Mesothelial cell of epicardium (in vitro differentiated cells): ENCODE measurements at regions not wholly inside any gene's neighbourhood (a gene's known extent, or its start where the extent isn't known, plus 50 kb on each side); places are given as distances from the start of the nearest gene placed in this dataset.

Experiments used
- DNase-seq, 2 experiments: peaks; one replicate each; pipeline ENCODE4 v3.0.0; 2021; ENCODE audit warnings: low spot score in 2 of 2; ENCODE audit not compliant: unreplicated experiment in 2 of 2
- H3K27ac Mint-ChIP-seq: 2 replicates; pipeline ENCODE4 v1.8.0; 2021; ENCODE audit warnings: mixed read lengths
- H3K27me3 Mint-ChIP-seq: 2 replicates; pipeline ENCODE4 v1.8.0; 2021; ENCODE audit warnings: low read depth, mixed read lengths
- H3K36me3 Mint-ChIP-seq: 2 replicates; pipeline ENCODE4 v1.8.0; 2021; ENCODE audit warnings: mixed read lengths
- H3K4me1 Mint-ChIP-seq: 2 replicates; pipeline ENCODE4 v1.8.0; 2021; ENCODE audit warnings: mixed read lengths
- H3K4me3 Mint-ChIP-seq: 2 replicates; pipeline ENCODE4 v1.8.0; 2021; ENCODE audit warnings: mild to moderate bottlenecking, moderate library complexity, mixed read lengths
- H3K9me3 Mint-ChIP-seq: 2 replicates; pipeline ENCODE4 v1.8.0; 2021; ENCODE audit warnings: mixed read lengths
- TF ChIP-seq, protein P1 (sequence below): fragments of 200-600 bp; sonication (generic); IDR thresholded peaks from one replicate; pipeline ENCODE4 v1.5.0; 2021; ENCODE audit warnings: antibody characterized with exemption; ENCODE audit not compliant: unreplicated experiment

DNA sequence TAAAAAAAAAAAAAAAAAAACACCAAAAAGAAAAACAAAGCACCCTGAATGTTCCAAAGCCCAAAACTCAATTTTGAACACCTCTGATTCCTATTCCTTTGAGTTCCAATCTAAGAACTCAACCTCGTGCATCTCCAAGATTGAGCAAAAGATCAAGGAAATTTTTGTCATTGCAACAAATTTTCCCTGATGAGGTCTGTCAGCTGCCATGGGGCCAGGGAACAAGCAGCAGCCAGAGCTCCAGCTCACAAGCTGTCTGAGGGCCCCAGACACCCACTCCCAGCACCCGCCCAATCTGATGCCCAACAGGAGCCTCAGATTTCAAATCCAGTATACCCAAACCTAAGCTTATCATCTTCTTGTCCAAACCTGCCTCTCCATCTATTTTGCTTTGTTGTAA lies 87.6 kb upstream of the ACP3 start:
- Mint-ChIP-seq H3K9me3 (no peaks in the 10 kb centered on the region), H3K4me1 (no peaks in the 10 kb centered on the region), H3K4me3 (no peak overlapping the region), H3K27ac (no peak overlapping the region), H3K36me3 (no peaks in the 10 kb centered on the region), H3K27me3 (no peaks in the 10 kb centered on the region)
- DNase-seq = no peak
- TF ChIP-seq, protein P1, sequence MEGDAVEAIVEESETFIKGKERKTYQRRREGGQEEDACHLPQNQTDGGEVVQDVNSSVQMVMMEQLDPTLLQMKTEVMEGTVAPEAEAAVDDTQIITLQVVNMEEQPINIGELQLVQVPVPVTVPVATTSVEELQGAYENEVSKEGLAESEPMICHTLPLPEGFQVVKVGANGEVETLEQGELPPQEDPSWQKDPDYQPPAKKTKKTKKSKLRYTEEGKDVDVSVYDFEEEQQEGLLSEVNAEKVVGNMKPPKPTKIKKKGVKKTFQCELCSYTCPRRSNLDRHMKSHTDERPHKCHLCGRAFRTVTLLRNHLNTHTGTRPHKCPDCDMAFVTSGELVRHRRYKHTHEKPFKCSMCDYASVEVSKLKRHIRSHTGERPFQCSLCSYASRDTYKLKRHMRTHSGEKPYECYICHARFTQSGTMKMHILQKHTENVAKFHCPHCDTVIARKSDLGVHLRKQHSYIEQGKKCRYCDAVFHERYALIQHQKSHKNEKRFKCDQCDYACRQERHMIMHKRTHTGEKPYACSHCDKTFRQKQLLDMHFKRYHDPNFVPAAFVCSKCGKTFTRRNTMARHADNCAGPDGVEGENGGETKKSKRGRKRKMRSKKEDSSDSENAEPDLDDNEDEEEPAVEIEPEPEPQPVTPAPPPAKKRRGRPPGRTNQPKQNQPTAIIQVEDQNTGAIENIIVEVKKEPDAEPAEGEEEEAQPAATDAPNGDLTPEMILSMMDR = no peak

- no peak for DNase-seq
- H3K4me3 Mint-ChIP-seq = no peak overlapping the region
Measured at GRCh38 chr3:132230156-132231000, 86.8 kb upstream of the ACP3 start.

DNA sequence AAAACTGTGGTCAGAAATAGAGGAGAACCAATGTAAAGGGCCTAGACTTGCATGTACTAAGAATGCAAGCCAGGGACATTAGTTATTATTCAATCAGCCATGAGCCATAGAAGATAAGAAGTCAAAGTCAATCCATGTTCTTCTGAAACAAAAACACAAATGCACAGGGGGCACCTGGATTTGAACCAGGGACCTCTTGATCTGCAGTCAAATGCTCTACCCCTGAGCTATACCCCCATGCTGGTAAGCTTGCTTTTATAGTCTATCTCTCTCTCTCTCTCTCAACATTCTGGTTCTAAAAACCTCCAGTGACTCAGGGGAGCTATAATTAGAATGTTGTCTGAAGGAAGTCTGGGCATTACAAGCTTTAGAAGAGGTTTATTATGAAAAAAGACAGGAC lies 85.6 kb upstream of the ACP3 start:
- Mint-ChIP-seq H3K9me3 (no peaks in the 10 kb centered on the region), H3K27ac (no peak overlapping the region), H3K4me1 (no peaks in the 10 kb centered on the region), H3K27me3 (no peaks in the 10 kb centered on the region), H3K36me3 (no peaks in the 10 kb centered on the region), H3K4me3 (no peak overlapping the region)
- no peak for DNase-seq
- TF ChIP-seq, protein P1 = no peak

More at GRCh38 chr3:132230156-132231000, 86.8 kb upstream of the ACP3 start:
- Mint-ChIP-seq H3K27me3 (no peaks in the 10 kb centered on the region), H3K9me3 (no peaks in the 10 kb centered on the region), H3K27ac (no peak overlapping the region), H3K4me1 (no peaks in the 10 kb centered on the region), H3K36me3 (no peaks in the 10 kb centered on the region)
- TF ChIP-seq, protein P1 = no peak

GRCh38 chr3:132232231-132232792 lies 84.9 kb upstream of the ACP3 start:
- no peak for DNase-seq
- Mint-ChIP-seq H3K36me3 (no peaks in the 10 kb centered on the region), H3K27ac (no peak overlapping the region), H3K9me3 (no peaks in the 10 kb centered on the region), H3K4me1 (no peaks in the 10 kb centered on the region), H3K27me3 (no peaks in the 10 kb centered on the region), H3K4me3 (no peak overlapping the region)
- TF ChIP-seq, protein P1 = no peak

DNA sequence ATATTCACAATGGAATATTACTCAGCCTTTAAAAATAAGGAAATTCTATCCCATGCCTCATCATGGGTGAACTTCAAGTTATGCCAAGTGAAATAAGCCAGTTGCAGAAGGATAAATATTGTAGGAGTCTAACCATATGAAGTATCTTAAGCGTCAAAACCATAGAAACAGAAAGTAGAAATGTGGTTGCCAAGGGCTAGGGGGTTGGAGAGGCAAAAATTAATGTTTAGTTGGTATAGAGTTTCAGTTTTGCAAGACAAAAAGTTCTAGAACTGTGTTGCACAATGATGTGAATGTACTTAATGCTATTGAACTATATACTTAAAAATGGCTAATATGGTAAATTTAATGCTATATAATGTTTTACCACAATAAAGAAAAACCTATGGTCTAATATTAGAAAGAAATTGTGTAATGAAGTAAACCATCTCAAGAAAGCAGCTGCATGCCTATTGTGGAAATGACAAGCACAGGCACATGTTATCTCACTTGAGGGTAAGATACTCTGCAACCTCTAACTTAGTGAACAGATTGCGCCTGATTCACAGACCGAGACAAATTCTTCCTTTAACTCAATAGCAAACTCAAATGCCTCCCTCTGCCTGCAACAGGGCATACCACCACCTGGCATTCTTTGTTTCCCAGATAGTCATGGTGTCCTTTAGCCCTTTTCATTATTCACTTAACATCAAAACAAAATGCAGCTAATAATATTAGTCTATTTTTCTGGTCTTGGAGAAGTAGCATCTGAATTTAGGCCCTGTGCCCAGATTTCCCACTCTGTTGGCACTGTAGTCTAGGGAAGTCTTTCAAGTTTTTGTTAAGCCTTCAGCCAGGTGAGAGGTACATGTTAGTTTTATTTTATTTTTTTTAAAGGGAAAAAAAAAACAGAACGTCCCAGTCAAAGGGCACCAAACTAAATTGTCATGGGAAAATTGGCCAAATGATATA lies 80.2 kb upstream of the ACP3 start:
- Mint-ChIP-seq H3K4me3 (no peak overlapping the region), H3K4me1 (no peaks in the 10 kb centered on the region), H3K27ac (no peak overlapping the region), H3K9me3 (peaks cover 11% of the 10 kb centered on the region), H3K27me3 (peaks cover 23% of the 10 kb centered on the region), H3K36me3 (no peaks in the 10 kb centered on the region)
- TF ChIP-seq, protein P1 = no peak
- DNase-seq = no peak
